Sciatic nerve (tissue), 2 donors: ENCODE measurements at regions not wholly inside any gene's neighbourhood (a gene's known extent, or its start where the extent isn't known, plus 50 kb on each side); places are given as distances from the start of the nearest gene placed in this dataset.
"Not testable (repeated sequence)": the region's sequence is repeated elsewhere in the genome, so short reads cannot be mapped to it uniquely, and the experiment has no call there.

Source experiments
- ATAC-seq: fragments of 200-7000 bp; cut with Tn5 transposase; one replicate; pipeline ENCODE4 v1.9.1; 2020; ENCODE audit warnings: mild to moderate bottlenecking, moderate library complexity
- DNase-seq: peaks from one replicate; pipeline ENCODE4 v3.0.0-alpha.2; 2020; ENCODE audit warnings: low spot score
- intact Hi-C: fragments of 100-400 bp; cut with DNase I; formaldehyde crosslinking; loops from one replicate; pipeline ENCODE4 v1.14.2; 2022
- donor health status: DM: no; HTN: no; CAD: no.
- donor health status: DM: no; HTN: no; CAD: no.

DNA sequence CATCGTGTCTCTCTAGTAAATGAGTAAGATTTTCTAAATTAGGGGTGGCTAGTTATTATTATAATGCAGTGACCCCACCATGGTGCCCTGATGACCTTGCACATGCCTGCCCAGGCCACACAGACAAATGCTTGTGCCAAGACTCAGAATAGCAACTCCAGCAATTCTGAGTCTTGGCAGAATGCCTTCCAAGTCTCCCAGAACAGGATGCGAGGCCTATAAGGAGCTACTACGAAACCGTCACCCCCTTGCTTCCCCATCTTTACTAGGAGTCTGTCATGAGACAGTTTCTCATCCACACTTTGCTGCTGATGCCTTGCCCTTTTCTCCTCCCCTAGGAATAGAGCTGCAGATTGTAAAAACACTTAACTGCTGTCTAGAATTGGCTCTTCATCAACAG, 559.9 kb downstream of the TRHDE start:
- intact Hi-C loops: no loop called here
- DNase-seq (no peak), ATAC-seq (peak; percentile 49)

- ATAC-seq (no peak), DNase-seq (no peak)
- intact Hi-C loops: no loop called here
These were observed 564.0 kb downstream of the TRHDE start for GRCh38 chr12:72836194-72836593.

DNA sequence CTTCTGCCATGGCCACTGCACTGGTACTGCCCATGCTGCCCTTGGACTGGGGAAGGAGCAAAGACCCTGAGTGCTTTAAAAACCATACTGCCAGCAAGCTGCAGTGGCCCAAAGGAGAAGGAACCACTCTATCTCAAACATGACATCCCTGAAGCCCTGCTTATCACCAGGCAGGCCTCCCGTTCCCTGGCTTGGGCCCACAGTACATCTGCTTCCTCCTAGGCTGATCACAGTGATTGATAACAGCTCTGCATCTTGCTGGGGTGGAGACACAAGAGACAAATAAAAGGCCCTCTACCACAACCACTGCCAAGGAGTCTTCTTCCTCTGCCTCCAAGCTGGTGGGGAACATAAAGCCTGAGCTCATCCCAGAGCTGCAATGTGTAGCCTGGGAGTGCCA, 567.5 kb downstream of the TRHDE start:
- DNase-seq (no peak), ATAC-seq (no peak)
- intact Hi-C loops: no loop called here

DNA sequence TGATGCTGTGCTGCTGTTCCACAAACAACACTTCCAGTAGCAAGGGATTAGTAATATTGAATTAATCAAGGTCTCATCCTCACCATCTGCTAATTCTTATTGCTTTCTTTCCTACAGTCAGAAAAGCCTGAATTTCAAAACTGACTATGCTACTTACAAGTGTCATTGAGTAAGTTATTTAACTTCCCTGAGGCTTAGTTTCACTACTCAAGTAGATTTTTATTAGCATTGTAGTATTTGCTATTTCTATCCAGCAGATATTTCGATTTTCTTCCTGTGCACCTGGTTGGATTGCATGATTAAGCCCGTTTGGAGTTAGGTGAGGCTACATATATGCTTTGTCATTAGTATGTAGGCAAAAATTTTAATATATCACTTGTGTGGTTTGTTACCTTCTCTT, 591.5 kb downstream of the TRHDE start:
- ATAC-seq (no peak), DNase-seq (no peak)
- intact Hi-C loops: no loop called here

DNA sequence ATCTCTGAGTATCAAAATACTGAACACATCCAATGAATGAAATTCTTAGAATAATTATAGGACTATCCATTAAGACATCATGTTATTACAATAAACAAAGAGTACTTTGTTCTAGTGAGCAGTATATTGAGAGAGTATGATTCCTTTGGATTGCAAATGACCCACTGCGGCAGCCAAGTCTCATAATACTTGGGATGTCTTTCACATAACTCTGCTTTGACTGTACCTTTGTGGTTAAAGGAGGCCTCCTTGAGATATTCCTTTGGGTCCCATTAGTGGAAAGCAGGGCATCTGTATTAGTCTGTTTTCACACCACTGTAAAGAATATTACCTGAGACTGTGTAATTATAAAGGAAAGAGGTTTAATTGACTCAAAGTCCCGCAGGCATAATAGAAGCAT, 593.8 kb downstream of the TRHDE start:
- intact Hi-C loops: no loop called here
- DNase-seq: no peak
- no peak for ATAC-seq

GRCh38 chr12:72869024-72869423, 596.9 kb downstream of the TRHDE start:
- DNase-seq (no peak), ATAC-seq (no peak)
- intact Hi-C loops: no loop called here

- intact Hi-C loops: no loop called here
These were observed 600.2 kb downstream of the TRHDE start for GRCh38 chr12:72872238-72872887.

DNA sequence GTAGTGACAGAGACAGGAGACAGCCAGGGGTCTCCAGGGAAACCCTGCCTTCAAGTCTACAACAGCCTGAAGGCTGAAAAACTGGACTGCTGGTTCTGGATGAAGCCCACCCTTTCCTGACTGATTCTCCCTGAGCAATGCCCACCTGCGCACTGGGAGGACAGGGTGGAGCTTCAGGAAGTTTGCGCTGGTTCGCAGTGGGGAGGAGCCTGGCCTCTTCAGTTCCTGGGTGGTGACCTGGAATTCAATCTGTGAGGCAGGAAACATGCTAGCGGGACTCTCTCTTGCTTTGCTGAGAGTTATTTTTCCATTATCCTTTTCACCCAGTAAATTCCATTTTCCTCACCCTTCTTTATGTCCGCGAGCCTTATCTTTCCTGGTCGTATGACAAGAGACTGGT, 600.8 kb downstream of the TRHDE start:
- DNase-seq (no peak), ATAC-seq (no peak)
- intact Hi-C loops: no loop called here

More at GRCh38 chr12:72872238-72872887, 600.2 kb downstream of the TRHDE start:
- DNase-seq (no peak), ATAC-seq (no peak)

DNA sequence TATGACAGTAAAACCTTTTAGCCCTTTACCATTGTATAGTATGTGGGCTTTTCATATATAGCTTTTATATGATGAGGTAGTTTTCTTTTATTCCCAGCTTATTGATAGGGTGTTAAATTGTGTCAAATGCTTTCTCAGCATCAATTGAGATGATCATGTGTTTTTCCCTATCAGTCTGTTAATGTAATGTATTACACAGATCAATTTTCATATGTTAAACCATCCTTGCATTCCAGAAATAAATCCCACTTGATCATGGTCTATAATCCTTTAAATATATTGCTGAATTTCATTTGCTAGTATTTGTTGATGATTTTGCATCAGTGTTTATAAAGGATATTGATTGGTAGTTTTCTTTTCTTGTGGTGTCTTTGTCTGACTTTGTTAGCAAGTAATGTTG, 603.9 kb downstream of the TRHDE start:
- no peak for ATAC-seq
- intact Hi-C loops: no loop called here
- DNase-seq: no peak

DNA sequence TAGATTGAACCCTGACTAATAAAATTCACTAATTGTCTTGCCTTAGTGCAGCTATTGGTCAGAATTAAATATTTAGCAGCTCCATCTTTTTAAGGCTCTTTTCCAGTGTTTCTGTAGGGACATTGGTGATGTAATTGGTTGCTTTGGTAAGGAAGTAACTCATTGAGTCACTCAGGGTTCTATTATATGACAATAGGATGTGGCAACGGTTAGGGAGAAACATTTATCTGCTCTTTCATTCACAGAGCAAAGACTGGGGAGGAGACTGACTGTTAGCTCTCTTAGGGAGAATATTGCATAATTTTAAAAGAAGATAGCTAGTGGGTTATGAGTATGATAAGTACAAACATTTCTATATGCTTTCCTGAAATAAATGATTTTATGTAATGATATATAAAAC, 616.5 kb downstream of the TRHDE start:
- intact Hi-C loops: no loop called here
- ATAC-seq: no peak
- no peak for DNase-seq

DNA sequence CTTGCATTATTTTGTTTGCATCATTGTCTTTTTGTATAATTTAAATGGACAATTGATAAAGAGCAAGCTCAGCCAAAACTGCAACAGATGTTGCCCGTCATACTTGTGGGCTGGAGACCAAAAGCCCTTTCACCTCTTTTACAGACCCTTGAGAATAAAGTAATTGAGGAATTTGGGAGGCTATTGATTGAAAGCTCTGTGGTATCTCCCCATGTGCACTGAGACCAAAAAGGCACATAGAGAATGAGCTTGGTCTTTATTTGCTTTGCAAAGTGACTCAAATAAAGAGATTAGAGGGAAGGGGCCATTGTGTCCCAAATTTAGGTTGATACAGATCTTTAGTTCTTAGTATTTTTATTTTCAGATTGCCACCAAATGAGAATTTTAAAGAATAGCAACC, 617.6 kb downstream of the TRHDE start:
- DNase-seq (no peak), ATAC-seq (no peak)
- intact Hi-C loops: no loop called here

DNA sequence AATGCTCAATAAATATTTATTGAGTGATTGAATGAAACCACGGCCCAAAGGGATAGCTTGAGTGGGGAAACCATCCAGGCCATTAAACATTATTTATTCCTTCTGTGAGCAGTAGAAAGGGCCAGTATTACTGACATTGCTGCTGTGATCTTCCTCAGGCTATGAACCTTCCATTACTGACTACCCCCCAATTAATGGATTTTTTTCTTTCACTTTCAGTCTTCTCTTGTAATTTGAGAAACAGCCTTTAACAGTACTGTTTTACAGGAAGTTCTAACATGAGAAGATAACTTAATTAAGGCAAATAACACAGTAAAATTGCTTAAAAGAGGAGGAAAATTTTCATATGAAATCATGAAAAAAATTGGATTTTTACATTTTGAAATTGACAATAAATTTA, 629.5 kb downstream of the TRHDE start:
- no peak for ATAC-seq

GRCh38 chr12:72925716-72926115, 653.5 kb downstream of the TRHDE start:
- intact Hi-C loops: no loop called here
- no peak for DNase-seq
- ATAC-seq: no peak

More for the DNA sequence above, 629.5 kb downstream of the TRHDE start:
- DNase-seq: no peak
- intact Hi-C loops: no loop called here

DNA sequence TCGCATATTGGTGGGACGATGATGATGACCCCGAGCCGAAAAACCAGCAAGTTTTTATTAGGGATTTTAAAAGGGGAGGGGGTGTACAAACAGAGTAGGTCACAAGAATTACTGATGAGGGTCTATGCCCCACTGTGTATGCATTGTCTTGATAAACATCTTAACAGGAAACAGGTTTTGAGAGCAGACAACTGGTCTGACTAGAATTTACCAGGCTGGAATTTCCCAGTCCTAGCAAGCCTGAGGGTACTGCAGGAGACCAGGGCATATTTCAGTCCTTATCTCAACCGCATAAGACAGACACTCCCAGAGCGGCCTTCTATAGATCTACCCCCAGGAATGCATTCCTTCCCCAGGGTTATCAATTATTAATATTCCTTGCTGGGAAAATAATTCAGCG, 659.7 kb downstream of the TRHDE start:
- ATAC-seq, intact Hi-C loops, DNase-seq: not testable (repeated sequence)

GRCh38 chr12:72937486-72937885, 665.3 kb downstream of the TRHDE start:
- no peak for ATAC-seq
- intact Hi-C loops: no loop called here
- no peak for DNase-seq

DNA sequence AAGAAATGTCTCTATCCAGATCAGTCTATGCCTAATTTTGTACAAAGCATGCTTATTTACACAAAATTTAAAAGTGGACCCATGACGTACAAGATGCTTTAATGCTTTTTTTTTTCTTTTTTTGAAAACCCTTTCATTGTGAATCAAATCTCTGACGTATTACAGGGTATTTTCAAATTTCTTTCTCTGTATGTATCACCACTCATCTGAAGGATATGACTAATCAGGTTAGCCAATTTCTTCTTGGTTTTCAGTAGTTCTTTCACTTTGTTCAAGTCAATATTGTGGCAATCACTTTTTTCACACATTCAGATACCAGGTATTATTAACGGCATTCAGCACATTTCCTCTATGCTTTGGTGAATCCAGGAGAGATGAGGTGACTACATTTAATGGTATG, 685.3 kb downstream of the TRHDE start:
- DNase-seq: no peak
- intact Hi-C loops: no loop called here
- no peak for ATAC-seq

DNA sequence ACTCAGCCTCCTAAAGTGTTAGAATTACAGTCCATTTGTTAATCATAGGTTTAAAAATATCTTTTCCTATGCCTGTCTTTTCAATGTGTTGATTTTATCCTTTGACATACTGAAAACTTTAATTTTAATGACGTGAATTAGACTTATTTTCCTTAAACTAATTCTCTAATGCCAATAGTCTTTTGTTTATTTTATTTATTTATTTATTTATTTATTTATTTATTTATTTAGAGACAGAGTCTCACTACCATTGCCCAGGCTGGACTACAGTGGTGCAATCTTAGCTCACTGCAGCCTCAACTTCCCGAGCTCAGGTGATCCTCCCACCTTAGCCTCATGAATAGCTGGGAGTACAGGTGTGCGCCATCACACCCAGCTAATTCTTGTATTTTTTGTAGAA, 694.5 kb downstream of the TRHDE start:
- ATAC-seq (no peak), DNase-seq (no peak)
- intact Hi-C loops: no loop called here

GRCh38 chr12:72974954-72975555, 702.9 kb downstream of the TRHDE start:
- no peak for ATAC-seq
- intact Hi-C loops: no loop called here
- no peak for DNase-seq

DNA sequence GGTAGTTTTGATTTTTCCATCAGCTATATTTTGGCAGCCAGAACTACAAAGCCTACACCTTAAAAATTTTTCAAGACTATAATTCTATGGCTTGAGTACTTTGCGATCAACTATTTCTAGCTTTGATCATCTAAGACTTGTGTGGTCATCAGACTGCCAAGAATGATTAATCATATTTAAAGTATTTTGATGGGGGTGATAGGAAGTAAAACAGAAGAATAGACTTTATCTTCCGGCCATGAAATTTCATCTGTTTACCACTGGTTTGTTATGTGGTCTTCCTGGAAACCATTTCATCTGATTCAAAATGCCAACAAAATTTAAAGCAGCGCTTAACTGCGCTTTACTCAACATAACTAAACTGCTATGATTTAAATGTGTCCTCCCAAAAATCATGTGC, 706.8 kb downstream of the TRHDE start:
- no peak for ATAC-seq
- intact Hi-C loops: no loop called here
- DNase-seq: no peak

DNA sequence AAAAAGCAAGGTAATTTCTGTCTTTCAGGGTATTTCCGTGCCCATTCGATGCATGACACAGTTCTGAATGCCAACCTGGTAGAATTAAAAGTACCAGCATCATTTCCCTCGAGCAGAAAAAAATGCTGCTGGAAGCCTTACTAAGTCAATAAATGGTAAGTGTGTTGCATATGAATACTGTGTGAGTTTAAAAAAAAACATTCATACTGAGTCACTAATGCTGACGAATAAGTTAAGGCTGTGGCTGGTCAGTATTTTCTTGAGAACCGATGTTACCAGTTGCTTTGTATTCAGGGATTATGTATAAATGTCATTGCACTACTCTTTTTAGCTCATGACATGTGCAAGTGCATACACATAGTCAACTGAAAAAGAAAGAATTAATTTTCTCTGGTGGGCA, 710.2 kb downstream of the TRHDE start:
- intact Hi-C loops: no loop called here
- no peak for DNase-seq
- ATAC-seq: no peak

DNA sequence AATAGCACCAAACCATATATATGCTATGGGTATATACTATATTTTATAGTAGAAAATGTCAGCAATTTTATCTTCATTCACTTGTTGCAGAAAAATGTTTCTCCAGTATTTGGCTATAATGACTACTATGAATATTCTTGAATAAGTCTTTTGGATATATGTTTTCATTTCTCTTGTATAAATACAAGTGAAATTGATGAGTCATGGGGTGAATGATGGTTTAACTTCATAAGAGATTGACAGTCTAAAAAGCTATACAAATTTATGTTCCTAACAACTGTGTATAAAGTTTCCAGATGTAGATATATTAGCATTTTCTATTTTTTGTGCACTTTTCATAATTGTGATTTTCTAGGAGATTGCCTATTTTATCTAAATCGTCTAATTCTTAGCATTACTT, 714.8 kb downstream of the TRHDE start:
- ATAC-seq (no peak), DNase-seq (no peak)
- intact Hi-C loops: no loop called here
